Large intestine (tissue), 3 donors: ENCODE measurements at regions not wholly inside any gene's neighbourhood (a gene's known extent, or its start where the extent isn't known, plus 50 kb on each side); places are given as distances from the start of the nearest gene placed in this dataset.

Experiments used
- DNase-seq, 2 donors: peaks; one replicate each; pipeline versions ENCODE4 v3.0.0 to v3.0.0-alpha.2; 2013
- H3K27ac ChIP-seq: one replicate; pipeline ENCODE4 v1.5.1; 2013; ENCODE audit warnings: low read length
- H3K27me3 ChIP-seq: 2 replicates; pipeline ENCODE4 v1.6.1; 2013; ENCODE audit warnings: low read length; ENCODE audit not compliant: control insufficient read depth, insufficient read depth
- H3K36me3 ChIP-seq: 2 replicates; pipeline ENCODE4 v1.6.1; 2013; ENCODE audit warnings: low read length; ENCODE audit not compliant: control insufficient read depth, insufficient read depth
- H3K4me1 ChIP-seq: one replicate; pipeline ENCODE4 v1.6.1; 2013; ENCODE audit warnings: low read length; ENCODE audit not compliant: control insufficient read depth, insufficient read depth
- H3K4me3 ChIP-seq: one replicate; pipeline ENCODE4 v1.5.1; 2013; ENCODE audit warnings: low read length
- H3K9me3 ChIP-seq: one replicate; pipeline ENCODE4 v1.6.1; 2013; ENCODE audit warnings: mild to moderate bottlenecking, low read depth, low read length, moderate library complexity; ENCODE audit not compliant: control insufficient read depth
- WGBS: methylation state at CpG from one replicate; pipeline ENCODE4 v1.1.5; 2013; ENCODE audit warnings: low lambda C conversion rate; ENCODE audit not compliant: insufficient coverage; 5-methylcytosine and 5-hydroxymethylcytosine counted together

DNA sequence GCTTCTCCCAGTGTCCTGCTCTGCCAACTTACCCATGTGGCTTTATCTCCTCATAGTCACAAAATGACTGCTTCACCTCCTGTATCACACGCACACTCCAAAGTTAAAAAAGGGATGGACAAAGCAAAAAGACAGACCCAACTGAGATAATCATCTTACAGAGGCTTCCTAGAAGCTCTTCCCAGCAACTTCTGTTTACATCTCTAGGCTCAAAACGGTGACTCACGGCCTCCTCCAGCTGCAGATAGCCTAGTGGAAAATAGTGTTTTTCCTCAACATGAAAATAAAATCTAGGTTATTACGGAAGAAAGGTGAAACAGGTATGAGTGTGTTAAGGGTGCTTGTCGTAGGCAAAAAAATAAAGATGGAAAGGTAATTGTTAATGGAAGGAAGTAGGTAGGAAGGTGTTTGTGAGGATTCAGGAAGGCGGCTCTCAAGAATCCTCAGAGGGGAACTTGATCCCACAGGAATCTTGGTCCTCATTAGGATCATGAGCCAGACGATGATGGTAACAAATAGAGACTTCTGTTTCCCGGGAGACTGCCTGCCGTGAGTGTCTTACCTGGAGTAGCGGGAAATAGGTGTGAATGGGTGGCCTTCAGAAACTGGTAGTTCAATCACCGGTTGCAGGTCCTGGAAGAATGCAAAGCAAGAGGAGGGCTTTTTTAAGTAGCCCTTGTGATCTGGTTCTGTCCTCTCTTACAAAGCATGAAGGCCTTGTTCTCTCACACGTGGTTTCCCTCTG lies 487.5 kb upstream of the TMEM132C start:
- Histone ChIP-seq H3K9me3 (no peaks in the 10 kb centered on the region), H3K27me3 (no peaks in the 10 kb centered on the region), H3K36me3 (no peaks in the 10 kb centered on the region), H3K4me3 (no peak overlapping the region), H3K27ac (no peak overlapping the region), H3K4me1 (no peaks in the 10 kb centered on the region)
- WGBS = 84% methylated on average over 5 of the region's 12 CpGs
- no peak for DNase-seq

DNA sequence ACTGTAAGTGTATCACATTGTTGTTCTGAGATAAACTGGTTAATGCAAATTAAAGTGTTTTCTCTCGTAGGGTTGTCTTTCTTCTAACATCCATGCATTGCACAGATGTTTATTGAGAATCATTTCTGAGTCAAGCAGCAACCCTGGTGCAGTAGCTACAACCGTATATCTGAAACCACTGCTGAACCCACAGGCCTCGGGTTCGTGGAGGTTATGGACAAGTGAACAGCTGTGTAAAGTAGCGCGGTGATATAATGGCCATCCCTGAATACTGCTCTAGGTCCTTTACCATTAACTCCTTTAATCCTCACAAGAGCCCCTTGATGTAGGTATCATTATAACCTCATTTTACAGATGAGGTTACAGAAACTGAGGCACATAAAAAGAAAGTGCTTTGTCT lies 486.1 kb upstream of the TMEM132C start:
- no peaks in the 10 kb centered on the region for H3K4me1 ChIP-seq
- H3K9me3 ChIP-seq = no peaks in the 10 kb centered on the region
- no peak overlapping the region for H3K4me3 ChIP-seq
- no peak overlapping the region for H3K27ac ChIP-seq
- H3K36me3 ChIP-seq = no peaks in the 10 kb centered on the region
- no peak for DNase-seq
- H3K27me3 ChIP-seq = no peaks in the 10 kb centered on the region
- no CpG with 5 or more reads among the region's 6 CpGs for WGBS

DNA sequence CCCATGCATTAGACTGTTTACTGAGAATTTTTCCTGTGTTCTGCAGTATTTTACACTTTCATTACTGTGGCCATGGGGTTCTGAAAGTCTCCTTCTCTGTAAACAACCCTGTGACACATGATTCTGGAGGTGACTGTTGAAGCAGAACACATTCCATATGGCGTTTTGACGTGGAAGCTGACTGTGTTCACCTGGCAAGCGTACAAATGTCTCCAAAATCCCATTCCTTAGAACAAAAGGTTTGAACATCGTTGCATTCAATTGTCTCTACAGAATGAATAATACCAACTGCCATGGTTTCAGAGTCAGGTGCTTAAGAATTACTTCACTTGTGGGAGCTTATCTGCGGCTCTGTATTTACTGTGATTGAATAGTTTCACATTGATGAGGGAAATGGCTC lies 485.6 kb upstream of the TMEM132C start:
- DNase-seq = no peak
- Histone ChIP-seq H3K4me3 (no peak overlapping the region), H3K27me3 (no peaks in the 10 kb centered on the region), H3K36me3 (no peaks in the 10 kb centered on the region), H3K27ac (no peak overlapping the region), H3K4me1 (no peaks in the 10 kb centered on the region), H3K9me3 (no peaks in the 10 kb centered on the region)
- no CpG with 5 or more reads among the region's 5 CpGs for WGBS

DNA sequence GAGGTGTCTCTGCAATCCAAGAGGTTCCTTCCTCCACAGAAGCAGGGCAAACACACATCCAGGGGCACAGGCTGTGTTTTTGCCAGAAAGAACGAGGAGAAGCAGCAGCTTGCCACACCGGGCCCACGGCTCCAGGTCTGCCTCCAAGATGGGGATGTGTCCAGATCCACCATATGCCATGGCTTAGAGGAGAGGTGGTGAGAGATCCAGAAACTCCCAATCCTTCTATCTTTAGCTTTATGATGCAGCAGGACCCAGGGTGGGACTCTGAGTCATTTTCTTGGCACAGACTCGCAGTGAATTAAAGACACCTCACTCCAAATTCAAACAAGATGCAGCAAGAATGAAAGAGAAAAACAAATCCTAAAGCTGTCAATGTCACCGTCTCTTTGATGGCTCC lies 481.4 kb upstream of the TMEM132C start:
- WGBS = no CpG with 5 or more reads among the region's 5 CpGs
- Histone ChIP-seq H3K36me3 (no peaks in the 10 kb centered on the region), H3K27ac (no peak overlapping the region), H3K4me3 (no peak overlapping the region), H3K27me3 (no peaks in the 10 kb centered on the region), H3K9me3 (no peaks in the 10 kb centered on the region), H3K4me1 (no peaks in the 10 kb centered on the region)
- no peak for DNase-seq

DNA sequence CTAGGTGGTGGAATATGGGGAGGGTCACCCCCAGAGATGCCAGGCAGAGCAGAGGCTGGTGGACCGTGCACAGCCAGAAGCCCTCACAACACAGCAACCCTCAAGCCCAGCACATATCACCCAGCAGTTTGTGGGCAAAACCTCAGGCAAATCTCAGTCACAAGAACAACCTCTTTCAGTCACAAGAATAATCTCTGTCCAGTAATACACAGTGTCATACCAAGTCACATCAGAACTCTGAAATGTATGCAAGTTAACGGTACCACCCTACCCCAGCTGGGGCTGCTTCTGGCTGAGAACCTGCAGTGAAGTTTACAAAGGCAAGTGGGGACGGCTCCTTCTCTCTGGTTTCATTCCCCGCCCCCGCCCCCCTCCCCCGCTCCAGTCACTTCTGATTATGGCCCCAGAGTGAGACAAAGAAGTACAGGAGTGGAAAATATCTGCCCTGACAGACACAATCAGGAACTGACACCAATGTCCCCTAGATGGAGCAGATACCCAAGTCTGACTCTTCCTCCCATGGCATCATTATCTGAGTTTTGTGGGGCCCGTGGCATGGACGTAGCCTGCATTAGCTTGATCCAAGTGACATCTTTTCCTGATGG lies 480.9 kb upstream of the TMEM132C start:
- H3K27ac ChIP-seq = no peak overlapping the region
- no peaks in the 10 kb centered on the region for H3K27me3 ChIP-seq
- H3K4me1 ChIP-seq = no peaks in the 10 kb centered on the region
- H3K9me3 ChIP-seq = no peaks in the 10 kb centered on the region
- WGBS = no CpG with 5 or more reads among the region's 8 CpGs
- no peak overlapping the region for H3K4me3 ChIP-seq
- H3K36me3 ChIP-seq = no peaks in the 10 kb centered on the region
- DNase-seq = no peak

DNA sequence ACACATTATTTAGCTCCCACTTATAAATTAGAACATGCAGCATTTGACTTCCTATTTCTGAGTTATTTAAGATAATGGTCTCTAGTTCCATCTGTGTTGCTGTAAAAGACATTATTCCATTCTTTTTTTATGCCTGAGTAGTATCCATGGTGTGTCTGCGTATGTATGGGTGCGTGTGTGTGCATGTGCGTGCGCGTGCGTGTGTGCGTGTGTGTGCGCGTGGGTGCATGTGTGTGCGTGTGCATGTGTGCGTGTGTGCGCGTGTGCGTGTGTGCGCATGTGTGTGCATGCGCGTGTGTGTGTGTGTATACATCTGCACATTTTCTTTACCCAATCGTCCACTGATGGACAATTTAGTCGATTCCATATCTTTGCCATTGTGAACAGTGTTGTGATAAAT lies 479.4 kb upstream of the TMEM132C start:
- no peak overlapping the region for H3K27ac ChIP-seq
- no peaks in the 10 kb centered on the region for H3K9me3 ChIP-seq
- no peak for DNase-seq
- H3K4me3 ChIP-seq = no peak overlapping the region
- no peaks in the 10 kb centered on the region for H3K27me3 ChIP-seq
- no peaks in the 10 kb centered on the region for H3K4me1 ChIP-seq
- 100% methylated on average over 1 of the region's 19 CpGs for WGBS
- no peaks in the 10 kb centered on the region for H3K36me3 ChIP-seq

DNA sequence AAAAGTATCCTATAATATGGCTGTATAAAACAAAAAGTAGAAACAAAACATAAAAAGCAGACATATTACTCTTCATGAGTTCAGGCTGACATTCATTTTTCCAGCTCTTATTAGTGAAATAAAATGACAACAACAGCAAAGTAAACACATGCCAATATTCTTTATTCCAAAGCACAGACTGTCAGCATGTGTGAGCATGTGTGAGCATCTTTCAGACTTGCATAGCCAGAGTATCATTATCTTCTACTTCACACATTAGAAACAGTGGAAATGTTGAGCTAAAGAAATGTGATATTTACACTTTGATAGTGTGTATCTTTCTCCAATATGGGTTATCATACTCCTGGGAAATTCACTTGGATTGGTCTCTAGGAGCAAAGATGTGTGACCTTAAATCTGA lies 476.6 kb upstream of the TMEM132C start:
- Histone ChIP-seq H3K27me3 (no peaks in the 10 kb centered on the region), H3K27ac (no peak overlapping the region), H3K36me3 (no peaks in the 10 kb centered on the region), H3K4me1 (no peaks in the 10 kb centered on the region), H3K9me3 (no peaks in the 10 kb centered on the region), H3K4me3 (no peak overlapping the region)
- no peak for DNase-seq

DNA sequence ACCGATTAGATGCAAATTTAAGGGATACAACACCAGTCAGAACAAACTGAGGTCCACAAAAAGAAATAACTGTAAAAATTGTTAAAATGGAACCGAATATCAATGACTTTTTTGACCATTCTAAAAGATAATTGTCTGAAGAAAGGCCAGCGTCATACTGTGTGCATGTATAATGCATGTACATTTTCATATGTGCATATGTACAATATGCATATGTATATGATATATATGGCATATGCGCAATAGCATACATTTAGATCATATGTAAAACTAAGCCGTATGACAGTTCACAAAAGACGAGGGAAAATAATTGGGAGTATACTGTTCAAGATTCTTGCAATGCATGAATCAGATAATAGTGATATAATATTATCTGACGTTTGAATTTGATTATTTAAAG lies 475.8 kb upstream of the TMEM132C start:
- Histone ChIP-seq H3K4me3 (no peak overlapping the region), H3K4me1 (no peaks in the 10 kb centered on the region), H3K36me3 (no peaks in the 10 kb centered on the region), H3K27ac (no peak overlapping the region), H3K27me3 (no peaks in the 10 kb centered on the region), H3K9me3 (no peaks in the 10 kb centered on the region)
- no peak for DNase-seq
- WGBS = 95% methylated on average over 4 of the region's 7 CpGs

DNA sequence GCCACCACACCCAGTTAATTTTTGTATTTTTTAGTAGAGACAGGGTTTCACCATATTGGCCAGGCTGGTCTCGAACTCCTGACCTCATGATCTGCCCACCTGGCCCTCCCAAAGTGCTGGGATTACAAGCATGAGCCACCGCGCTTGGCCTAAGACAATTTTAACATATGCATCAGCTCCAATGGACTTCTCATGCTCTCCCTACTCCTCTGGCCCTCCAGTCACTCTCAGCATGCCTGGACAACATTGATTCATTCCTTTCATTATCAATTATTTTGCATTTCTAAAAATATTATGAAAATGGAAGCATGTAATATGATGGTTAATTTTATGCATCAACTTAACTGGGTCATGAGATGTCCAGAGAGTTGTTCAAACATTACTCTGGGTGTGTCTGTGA lies 469.1 kb upstream of the TMEM132C start:
- Histone ChIP-seq H3K4me3 (no peak overlapping the region), H3K27me3 (no peaks in the 10 kb centered on the region), H3K36me3 (no peaks in the 10 kb centered on the region), H3K9me3 (no peaks in the 10 kb centered on the region), H3K27ac (no peak overlapping the region), H3K4me1 (no peaks in the 10 kb centered on the region)
- DNase-seq = no peak
- WGBS = no CpG with 5 or more reads among the region's 3 CpGs

DNA sequence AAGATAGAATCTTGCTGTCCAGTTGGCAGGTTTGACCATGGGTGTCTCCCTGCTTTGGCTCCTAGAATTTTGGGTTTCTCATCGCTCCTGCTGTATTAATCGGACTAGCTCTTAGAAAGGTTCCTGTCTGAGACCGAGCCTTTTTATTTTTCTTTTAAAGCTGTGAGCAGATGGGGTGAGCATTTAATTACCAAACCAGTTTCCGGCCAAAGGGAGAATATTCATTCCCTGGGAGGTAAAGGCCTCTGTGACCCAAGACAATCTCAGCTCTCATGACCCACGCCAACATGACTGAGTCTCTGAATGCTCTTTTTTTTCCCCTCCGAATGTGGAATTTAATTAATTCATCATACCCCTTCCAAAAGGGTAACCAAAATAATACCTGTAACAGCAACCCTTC lies 464.7 kb upstream of the TMEM132C start:
- Histone ChIP-seq H3K4me1 (no peaks in the 10 kb centered on the region), H3K4me3 (no peak overlapping the region), H3K9me3 (no peaks in the 10 kb centered on the region), H3K36me3 (no peaks in the 10 kb centered on the region), H3K27me3 (no peaks in the 10 kb centered on the region), H3K27ac (no peak overlapping the region)
- no peak for DNase-seq
- 95% methylated on average over 4 of the region's 6 CpGs for WGBS

DNA sequence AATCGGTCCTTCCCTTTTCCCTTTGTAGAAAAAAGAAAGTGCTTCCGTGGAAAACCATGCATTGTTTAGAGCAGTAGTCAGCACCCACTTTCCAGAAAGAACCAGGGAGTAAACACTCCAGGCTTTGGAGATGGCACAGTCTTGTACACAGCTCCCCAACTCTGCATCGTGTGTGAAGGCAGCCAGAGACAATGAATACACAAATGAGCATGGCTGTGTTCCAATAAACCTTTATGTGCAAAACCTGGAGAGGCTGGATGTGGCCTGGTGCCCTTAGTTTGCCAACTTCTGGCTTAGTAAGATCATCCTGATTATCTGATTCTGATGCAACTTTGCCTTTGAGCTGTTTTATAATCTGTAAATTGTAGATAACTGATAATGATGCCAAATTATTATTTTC lies 463.4 kb upstream of the TMEM132C start:
- no peak for DNase-seq
- Histone ChIP-seq H3K36me3 (no peaks in the 10 kb centered on the region), H3K9me3 (no peaks in the 10 kb centered on the region), H3K27ac (no peak overlapping the region), H3K27me3 (no peaks in the 10 kb centered on the region), H3K4me1 (no peaks in the 10 kb centered on the region), H3K4me3 (no peak overlapping the region)
- WGBS = 100% methylated on average over 1 of the region's 3 CpGs
